NCI-H345 (cell line): ENCODE measurements at regions not wholly inside any gene's neighbourhood (a gene's known extent, or its start where the extent isn't known, plus 50 kb on each side); places are given as distances from the start of the nearest gene placed in this dataset.

Experiments used
- DNase-seq: peaks from one replicate; lab custom pipeline; 2025; lab: John Stamatoyannopoulos, UW

- DNase-seq: no peak
Measured at GRCh38 chr4:30939684-30940083, 219.5 kb downstream of the PCDH7 start.

- DNase-seq: no peak
Measured at GRCh38 chr4:30941641-30942040, 221.5 kb downstream of the PCDH7 start.

DNA sequence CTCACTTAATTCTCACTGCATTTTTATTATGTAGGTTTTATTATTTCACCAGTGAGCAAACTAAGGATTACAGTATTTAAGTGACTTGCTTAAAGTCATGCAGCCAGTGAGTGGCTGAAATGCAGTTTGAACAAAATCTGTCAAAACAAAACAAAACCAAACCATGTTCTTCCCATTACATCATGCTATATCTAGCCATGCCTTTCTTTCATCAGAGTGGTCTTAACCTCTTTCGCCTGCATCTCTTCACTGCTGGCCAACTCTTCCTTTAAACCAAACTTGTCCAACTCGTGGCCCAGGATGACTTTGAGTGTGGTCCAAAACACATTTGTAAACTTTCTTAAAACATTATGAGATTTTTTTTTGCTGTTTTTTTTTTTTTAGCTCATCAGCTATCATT, 223.2 kb downstream of the PCDH7 start:
- no peak for DNase-seq

DNA sequence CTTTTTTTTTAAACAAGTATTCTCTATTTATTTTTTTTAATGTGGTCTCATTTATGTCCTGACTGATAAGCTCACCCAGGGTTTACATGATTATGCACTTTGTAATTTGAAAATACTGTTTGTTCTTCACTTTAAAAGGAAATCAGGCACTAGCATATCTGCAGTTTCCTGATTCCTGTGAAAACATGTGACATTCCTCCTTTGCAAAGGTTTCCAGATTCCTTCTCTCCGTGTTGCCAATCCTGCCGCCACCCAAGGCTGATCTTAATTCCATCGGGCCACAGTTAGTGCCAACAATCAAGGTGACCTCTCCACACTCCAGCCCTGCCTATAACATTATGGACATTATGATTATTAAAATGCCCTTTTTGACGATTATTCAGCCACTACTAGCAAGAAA, 225.4 kb downstream of the PCDH7 start:
- no peak for DNase-seq

GRCh38 chr4:30946288-30946687, 226.1 kb downstream of the PCDH7 start:
- no peak for DNase-seq

GRCh38 chr4:30948653-30949052, 228.5 kb downstream of the PCDH7 start:
- DNase-seq: no peak

- DNase-seq: no peak
Measured at GRCh38 chr4:30950737-30951136, 230.6 kb downstream of the PCDH7 start.

DNA sequence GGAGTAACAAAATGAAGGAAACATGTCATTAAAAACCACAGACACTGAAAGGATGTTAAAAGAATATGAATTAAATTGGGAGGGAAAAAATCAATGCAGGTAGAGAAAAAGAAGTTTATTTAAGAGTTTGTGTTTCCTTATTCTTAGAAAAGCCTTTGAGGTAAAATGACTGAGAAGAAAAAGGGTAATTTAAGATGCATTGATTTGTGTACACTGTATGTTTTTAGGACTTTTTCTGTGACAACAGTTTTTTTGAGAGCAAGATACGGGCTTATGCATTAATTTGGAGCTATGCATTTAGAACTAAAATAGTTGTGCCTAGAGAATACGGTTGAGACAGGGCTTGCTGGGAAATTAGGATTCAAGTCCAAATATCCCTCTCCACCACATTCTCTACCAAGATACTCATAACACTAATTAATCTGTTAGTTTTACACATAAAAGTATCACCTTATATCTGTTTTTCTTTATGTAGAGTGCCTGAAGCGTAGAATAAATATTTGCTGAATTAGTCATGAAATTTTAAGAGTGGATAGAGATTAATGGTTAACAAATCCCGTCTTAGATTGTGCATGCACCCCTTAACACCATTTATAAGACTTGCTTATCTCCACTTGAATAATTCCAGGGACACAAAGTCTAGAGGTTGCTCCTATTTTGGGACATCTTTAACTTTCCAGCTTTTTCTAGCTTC, 232.5 kb downstream of the PCDH7 start:
- DNase-seq: no peak

DNA sequence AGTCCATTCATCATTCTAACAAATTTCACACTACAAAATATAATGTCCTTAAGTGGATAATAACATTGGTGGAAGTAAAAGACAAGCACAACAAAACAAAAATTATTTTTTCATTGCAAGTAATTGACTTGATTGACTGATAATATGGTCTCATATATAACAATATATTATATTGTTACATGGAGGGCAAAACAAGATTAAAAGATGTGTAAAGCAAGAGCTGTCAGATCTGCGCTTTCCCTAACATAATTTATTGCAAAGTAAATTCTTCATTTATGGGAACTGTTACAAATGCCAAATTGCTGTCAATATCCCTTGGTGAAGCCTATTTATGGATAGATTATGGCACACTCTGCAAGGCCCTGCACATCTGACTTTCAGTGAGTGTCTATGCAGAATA, 233.6 kb downstream of the PCDH7 start:
- DNase-seq: no peak

DNA sequence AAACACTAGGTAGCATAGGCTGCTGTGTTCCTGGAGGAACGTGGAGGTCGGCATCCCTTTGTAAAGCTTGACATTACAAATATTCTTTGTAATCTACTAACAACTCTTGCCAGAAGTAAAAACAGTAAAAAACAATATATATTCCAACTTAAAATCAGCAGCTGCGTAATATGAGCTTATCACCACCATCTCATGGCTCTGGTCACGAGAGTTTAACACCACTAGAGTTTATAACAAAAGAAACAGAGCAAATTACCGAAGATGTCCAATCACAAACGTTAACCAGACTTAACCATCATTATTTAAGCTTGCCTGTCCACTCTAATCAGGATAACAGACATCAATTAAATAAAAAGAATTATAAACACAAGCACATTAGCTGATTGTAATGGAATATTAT, 236.7 kb downstream of the PCDH7 start:
- no peak for DNase-seq

DNA sequence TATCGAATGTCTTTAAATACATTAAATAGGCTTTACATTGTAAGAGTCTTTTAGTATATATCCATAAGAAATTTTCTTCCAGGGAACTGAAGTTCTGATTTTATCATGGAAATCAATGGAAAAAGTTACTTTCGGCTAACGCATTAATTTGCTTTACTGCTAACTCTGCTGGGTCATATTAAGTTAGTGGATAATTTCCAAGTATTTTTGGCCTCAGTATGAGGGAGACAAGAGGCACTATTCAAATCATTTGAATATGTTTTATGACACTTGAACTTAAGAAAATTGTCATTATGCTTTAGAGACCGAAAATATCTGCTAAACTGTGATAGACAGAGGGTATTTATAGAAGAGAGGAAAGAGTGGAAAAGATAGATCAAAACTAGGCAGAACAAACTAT, 237.5 kb downstream of the PCDH7 start:
- no peak for DNase-seq

- no peak for DNase-seq
Measured at GRCh38 chr4:30959781-30960485, 239.8 kb downstream of the PCDH7 start.

GRCh38 chr4:30962939-30963338, 242.8 kb downstream of the PCDH7 start:
- no peak for DNase-seq

GRCh38 chr4:30968926-30969325, 248.8 kb downstream of the PCDH7 start:
- no peak for DNase-seq

DNA sequence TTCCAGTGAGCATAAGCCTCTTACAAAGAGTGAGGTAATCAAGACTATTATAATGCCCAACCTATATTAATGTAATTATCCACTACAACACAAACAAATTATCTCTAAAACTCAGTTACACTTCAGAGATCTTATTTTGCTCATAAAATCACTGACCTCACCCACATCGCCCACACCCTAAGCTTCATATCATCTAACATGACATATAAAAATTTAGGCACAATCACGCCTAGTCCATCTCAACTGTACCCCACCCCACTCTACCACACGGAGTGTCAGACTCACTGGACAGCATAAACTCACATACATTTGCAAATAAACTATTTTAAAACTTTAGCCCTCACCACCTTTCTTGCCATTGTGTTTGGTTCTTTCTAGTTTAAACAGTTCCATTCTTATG, 252.4 kb downstream of the PCDH7 start:
- DNase-seq: no peak

DNA sequence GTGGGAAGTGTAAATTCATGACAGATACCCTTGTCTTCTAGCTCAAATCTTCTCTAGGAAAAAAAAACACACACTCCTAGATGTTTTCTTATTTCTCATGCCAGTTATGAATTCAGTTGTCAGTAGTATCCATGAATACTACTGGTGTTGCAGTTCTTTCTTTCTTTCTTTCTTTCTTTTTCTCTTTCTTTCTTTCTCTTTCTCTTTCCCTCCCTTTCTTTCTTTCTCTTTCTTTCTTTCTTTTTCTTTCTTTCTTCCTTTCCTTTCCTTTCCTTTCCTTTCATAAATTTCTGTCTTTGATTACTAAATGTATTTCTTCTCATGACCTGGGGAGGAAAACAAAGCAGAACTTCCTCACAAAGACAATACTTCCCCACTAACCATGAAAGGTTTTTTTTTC, 253.8 kb downstream of the PCDH7 start:
- DNase-seq: no peak

DNA sequence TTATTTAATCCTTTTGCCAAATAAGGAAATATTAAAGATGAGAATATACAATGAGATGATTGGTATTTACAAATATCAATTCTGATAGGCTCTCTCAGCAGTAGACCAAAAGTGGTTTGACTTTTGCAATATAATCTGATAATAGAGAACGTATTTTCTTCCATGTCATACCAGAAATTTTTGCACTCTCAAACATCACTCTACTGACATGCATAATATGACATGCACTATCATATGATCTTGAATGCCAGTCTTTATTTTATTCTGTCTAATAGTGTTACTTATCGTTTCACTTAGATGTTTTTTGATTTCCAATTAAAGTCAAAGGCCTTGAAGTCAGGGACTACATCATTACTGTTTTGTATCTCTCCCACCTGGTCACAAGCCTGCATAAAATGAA, 259.2 kb downstream of the PCDH7 start:
- DNase-seq: no peak

DNA sequence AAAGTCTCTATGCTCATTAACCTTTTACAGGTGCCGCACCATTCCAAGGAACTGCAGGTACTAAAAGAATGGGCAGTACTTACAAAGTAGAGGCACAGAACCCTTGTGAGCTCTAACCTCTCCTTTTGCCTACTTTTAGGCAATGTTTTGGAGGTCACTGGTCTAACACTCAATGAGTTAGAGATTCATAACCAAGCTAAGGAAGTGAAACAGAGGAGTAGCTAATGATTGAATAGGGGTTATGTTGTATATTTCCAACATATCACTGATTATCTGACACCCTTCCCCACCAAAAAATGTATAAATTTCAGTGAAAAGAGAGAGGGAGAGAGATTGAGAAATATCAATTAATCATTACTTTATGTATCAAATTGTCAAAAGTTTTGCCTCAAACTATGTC, 269.3 kb downstream of the PCDH7 start:
- DNase-seq: no peak

- no peak for DNase-seq
Measured at GRCh38 chr4:30996841-30997240, 276.7 kb downstream of the PCDH7 start.

GRCh38 chr4:31005037-31005436, 284.9 kb downstream of the PCDH7 start:
- no peak for DNase-seq

GRCh38 chr4:31007858-31008257, 287.7 kb downstream of the PCDH7 start:
- DNase-seq: no peak

GRCh38 chr4:31009926-31010325, 289.8 kb downstream of the PCDH7 start:
- no peak for DNase-seq

- DNase-seq: no peak
Measured at GRCh38 chr4:31015123-31015522, 295.0 kb downstream of the PCDH7 start.
